ENCODE measurements at regions not wholly inside any gene's neighbourhood (a gene's known extent, or its start where the extent isn't known, plus 50 kb on each side); places are given as distances from the start of the nearest gene placed in this dataset.

DNA sequence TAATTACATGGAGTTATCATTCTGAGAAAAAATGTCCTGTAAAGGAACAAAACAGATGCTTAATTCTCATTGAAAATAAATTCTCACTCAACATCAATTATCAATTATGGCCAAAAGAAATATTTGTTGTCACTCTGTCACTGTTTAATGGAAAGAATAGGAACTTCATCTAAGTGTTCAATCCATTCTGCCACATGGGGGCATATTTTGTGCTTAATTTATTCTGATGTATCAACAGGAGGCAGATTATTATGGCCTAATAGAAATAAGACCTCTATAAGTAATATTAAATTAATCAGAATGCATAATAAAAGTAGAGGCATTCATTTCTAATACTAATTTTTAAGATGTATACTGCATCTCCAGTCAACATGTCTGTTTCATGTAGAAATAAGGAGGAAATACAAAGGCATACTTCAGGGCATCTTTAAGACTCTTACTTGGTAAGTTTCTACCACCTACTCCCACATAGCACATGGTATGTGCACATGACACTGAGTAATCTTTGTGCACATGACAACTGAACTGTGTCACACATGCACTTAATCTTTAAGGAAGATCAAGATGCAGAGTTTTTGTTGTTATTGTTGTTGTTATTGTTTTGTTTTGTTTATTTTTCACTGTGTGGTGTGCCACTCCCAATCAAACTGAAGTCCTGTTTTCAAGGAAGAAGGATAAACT is 420.4 kb upstream of the SEMA3A start (continued):
- TF ChIP-seq, protein P1, sequence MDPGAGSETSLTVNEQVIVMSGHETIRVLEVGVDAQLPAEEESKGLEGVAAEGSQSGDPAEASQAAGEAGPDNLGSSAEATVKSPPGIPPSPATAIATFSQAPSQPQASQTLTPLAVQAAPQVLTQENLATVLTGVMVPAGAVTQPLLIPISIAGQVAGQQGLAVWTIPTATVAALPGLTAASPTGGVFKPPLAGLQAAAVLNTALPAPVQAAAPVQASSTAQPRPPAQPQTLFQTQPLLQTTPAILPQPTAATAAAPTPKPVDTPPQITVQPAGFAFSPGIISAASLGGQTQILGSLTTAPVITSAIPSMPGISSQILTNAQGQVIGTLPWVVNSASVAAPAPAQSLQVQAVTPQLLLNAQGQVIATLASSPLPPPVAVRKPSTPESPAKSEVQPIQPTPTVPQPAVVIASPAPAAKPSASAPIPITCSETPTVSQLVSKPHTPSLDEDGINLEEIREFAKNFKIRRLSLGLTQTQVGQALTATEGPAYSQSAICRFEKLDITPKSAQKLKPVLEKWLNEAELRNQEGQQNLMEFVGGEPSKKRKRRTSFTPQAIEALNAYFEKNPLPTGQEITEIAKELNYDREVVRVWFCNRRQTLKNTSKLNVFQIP (CRISPR knock-in tag; IDR thresholded peaks at IDR 0.05; ENCODE audit: borderline replicate concordance, low read depth) = no peak
- no peak for TF ChIP-seq ZFP3 (CRISPR knock-in tag; IDR thresholded peaks at IDR 0.05)
- TF ChIP-seq GLIS3 (CRISPR knock-in tag; IDR thresholded peaks at IDR 0.05) = no peak
- TF ChIP-seq OSR1 (CRISPR knock-in tag; IDR thresholded peaks at IDR 0.05) = no peak

DNA sequence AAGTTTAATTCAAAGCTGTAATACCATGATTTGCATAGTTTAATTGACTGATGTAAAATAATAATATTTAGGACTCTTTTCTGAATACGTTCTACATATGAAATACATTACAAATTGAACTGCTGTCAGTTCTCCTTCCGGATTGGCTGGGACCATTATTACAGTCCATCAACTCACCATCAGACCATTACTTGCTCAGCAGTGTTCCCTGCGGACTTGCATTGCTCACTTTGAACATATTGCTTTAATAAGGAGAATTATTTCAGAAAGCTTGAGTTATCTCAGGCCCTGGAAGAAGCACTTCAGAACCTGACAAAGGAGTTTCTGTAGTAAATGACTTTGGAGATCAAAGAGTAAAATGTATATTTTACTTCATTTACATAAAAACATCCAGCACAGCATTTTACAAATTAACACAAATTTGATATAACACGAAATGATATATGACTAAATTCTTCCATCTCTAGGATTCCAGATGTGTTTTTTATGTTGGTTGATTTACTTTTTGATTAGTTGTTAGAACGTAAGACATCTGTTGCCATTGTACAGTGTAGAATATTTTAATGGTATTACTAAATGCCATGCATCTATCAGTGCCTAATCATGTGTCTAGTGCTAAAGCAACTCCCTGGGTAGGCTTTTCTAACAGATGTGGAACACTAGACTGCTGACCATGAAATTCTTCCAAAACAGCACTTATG is 418.5 kb upstream of the SEMA3A start:
- TF ChIP-seq ZNF565 (CRISPR knock-in tag; conservative IDR thresholded peaks at IDR 0.05; ENCODE audit: low read depth) (no peak), CSDC2 (CRISPR knock-in tag; IDR thresholded peaks at IDR 0.05) (no peak), ARNTL (CRISPR knock-in tag; IDR thresholded peaks at IDR 0.05; ENCODE audit: borderline replicate concordance, low read depth) (no peak), RARB (CRISPR knock-in tag; IDR thresholded peaks at IDR 0.05) (no peak), ZFP3 (CRISPR knock-in tag; IDR thresholded peaks at IDR 0.05) (no peak), TCF4 (CRISPR knock-in tag; IDR thresholded peaks at IDR 0.05; ENCODE audit: borderline replicate concordance) (no peak), SNAI2 (CRISPR knock-in tag; IDR thresholded peaks at IDR 0.05) (no peak), OSR1 (CRISPR knock-in tag; IDR thresholded peaks at IDR 0.05) (no peak), GLIS3 (CRISPR knock-in tag; IDR thresholded peaks at IDR 0.05) (no peak)
- TF ChIP-seq, protein P1 (CRISPR knock-in tag; IDR thresholded peaks at IDR 0.05; ENCODE audit: borderline replicate concordance, low read depth) = no peak

DNA sequence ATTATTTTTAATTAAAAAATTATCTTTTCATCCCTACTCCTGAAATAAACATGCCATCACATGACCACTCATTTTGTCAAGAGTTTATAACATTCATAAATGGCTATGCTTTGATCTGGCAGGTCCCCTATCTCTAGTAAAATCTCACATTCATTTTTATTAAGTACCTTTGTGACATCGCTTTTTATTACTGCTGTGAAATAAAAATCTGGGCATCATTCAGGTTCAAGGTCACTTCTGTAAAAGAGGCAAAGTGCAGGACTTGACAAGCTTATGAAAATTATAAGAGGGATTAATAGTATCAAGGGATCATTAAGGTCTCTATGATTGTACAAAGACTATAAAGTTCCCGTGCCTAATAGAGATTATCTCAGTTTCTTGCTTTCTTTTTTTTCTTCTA is 416.8 kb upstream of the SEMA3A start:
- TF ChIP-seq SNAI2 (CRISPR knock-in tag; IDR thresholded peaks at IDR 0.05) (no peak), ISL1 (CRISPR knock-in tag; IDR thresholded peaks at IDR 0.05) (peak; percentile 21; the same call in 1 of the 2 replicates)
- no peak for ATAC-seq

More for the DNA sequence above, 418.5 kb upstream of the SEMA3A start:
- ATAC-seq = no peak

DNA sequence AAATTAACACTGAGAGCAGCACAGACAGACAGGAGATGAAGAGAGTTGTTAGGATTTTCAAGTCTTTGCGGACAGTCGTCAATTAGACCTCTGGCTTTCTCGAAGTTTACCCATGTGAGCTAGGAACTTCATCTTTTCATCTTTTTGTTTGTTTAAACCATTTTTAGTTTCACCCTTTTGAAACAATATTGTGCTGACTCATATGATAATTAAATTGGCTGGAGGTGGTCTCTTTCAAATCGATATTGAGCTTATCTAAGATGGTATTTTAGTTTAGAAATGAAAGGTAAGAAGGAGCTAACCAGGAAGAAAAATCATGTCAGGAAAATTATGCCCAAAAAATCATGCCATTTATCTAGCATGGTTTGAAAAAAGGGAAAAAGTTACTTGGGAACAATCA is 415.8 kb upstream of the SEMA3A start:
- ATAC-seq = no peak
- TF ChIP-seq CSDC2 (CRISPR knock-in tag; IDR thresholded peaks at IDR 0.05) (no peak), ARNTL (CRISPR knock-in tag; IDR thresholded peaks at IDR 0.05; ENCODE audit: borderline replicate concordance, low read depth) (no peak), GLIS3 (CRISPR knock-in tag; IDR thresholded peaks at IDR 0.05) (no peak), SNAI2 (CRISPR knock-in tag; IDR thresholded peaks at IDR 0.05) (no peak), TCF4 (CRISPR knock-in tag; IDR thresholded peaks at IDR 0.05; ENCODE audit: borderline replicate concordance) (no peak), TOX (CRISPR knock-in tag; IDR thresholded peaks at IDR 0.05; ENCODE audit: borderline replicate concordance) (no peak), BACH2 (CRISPR knock-in tag; IDR thresholded peaks at IDR 0.05; ENCODE audit: borderline replicate concordance) (no peak), RARB (CRISPR knock-in tag; IDR thresholded peaks at IDR 0.05) (no peak), OSR1 (CRISPR knock-in tag; IDR thresholded peaks at IDR 0.05) (no peak), PPARA (CRISPR knock-in tag; IDR thresholded peaks at IDR 0.05; ENCODE audit: borderline replicate concordance) (no peak), ZFP30 (CRISPR knock-in tag; IDR thresholded peaks at IDR 0.05) (no peak), ZFP3 (CRISPR knock-in tag; IDR thresholded peaks at IDR 0.05) (no peak), ZNF565 (CRISPR knock-in tag; conservative IDR thresholded peaks at IDR 0.05; ENCODE audit: low read depth) (no peak), ISL1 (CRISPR knock-in tag; IDR thresholded peaks at IDR 0.05) (no peak)
- TF ChIP-seq, protein P1 (CRISPR knock-in tag; IDR thresholded peaks at IDR 0.05; ENCODE audit: borderline replicate concordance, low read depth) = no peak
- TF ChIP-seq, protein P2, sequence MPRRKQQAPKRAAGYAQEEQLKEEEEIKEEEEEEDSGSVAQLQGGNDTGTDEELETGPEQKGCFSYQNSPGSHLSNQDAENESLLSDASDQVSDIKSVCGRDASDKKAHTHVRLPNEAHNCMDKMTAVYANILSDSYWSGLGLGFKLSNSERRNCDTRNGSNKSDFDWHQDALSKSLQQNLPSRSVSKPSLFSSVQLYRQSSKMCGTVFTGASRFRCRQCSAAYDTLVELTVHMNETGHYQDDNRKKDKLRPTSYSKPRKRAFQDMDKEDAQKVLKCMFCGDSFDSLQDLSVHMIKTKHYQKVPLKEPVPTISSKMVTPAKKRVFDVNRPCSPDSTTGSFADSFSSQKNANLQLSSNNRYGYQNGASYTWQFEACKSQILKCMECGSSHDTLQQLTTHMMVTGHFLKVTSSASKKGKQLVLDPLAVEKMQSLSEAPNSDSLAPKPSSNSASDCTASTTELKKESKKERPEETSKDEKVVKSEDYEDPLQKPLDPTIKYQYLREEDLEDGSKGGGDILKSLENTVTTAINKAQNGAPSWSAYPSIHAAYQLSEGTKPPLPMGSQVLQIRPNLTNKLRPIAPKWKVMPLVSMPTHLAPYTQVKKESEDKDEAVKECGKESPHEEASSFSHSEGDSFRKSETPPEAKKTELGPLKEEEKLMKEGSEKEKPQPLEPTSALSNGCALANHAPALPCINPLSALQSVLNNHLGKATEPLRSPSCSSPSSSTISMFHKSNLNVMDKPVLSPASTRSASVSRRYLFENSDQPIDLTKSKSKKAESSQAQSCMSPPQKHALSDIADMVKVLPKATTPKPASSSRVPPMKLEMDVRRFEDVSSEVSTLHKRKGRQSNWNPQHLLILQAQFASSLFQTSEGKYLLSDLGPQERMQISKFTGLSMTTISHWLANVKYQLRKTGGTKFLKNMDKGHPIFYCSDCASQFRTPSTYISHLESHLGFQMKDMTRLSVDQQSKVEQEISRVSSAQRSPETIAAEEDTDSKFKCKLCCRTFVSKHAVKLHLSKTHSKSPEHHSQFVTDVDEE (CRISPR knock-in tag; IDR thresholded peaks at IDR 0.05) = no peak
- TF ChIP-seq, protein P3, sequence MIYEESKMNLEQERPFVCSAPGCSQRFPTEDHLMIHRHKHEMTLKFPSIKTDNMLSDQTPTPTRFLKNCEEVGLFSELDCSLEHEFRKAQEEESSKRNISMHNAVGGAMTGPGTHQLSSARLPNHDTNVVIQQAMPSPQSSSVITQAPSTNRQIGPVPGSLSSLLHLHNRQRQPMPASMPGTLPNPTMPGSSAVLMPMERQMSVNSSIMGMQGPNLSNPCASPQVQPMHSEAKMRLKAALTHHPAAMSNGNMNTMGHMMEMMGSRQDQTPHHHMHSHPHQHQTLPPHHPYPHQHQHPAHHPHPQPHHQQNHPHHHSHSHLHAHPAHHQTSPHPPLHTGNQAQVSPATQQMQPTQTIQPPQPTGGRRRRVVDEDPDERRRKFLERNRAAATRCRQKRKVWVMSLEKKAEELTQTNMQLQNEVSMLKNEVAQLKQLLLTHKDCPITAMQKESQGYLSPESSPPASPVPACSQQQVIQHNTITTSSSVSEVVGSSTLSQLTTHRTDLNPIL (CRISPR knock-in tag; IDR thresholded peaks at IDR 0.05; ENCODE audit: low read depth) = no peak
- TF ChIP-seq, protein P4, sequence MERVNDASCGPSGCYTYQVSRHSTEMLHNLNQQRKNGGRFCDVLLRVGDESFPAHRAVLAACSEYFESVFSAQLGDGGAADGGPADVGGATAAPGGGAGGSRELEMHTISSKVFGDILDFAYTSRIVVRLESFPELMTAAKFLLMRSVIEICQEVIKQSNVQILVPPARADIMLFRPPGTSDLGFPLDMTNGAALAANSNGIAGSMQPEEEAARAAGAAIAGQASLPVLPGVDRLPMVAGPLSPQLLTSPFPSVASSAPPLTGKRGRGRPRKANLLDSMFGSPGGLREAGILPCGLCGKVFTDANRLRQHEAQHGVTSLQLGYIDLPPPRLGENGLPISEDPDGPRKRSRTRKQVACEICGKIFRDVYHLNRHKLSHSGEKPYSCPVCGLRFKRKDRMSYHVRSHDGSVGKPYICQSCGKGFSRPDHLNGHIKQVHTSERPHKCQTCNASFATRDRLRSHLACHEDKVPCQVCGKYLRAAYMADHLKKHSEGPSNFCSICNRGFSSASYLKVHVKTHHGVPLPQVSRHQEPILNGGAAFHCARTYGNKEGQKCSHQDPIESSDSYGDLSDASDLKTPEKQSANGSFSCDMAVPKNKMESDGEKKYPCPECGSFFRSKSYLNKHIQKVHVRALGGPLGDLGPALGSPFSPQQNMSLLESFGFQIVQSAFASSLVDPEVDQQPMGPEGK (CRISPR knock-in tag; IDR thresholded peaks at IDR 0.05; ENCODE audit: borderline replicate concordance) = no peak
